Stimulated activated naive B cell treated with anti-CD40 and anti-IgM and Interleukin-4, amounts not matched to agents 10 μg/mL and 1 μg/mL and 100 μg/mL, for 72 hours (primary cell): ENCODE measurements at regions not wholly inside any gene's neighbourhood (a gene's known extent, or its start where the extent isn't known, plus 50 kb on each side); places are given as distances from the start of the nearest gene placed in this dataset.

Experiments
- ATAC-seq, 2 donors: fragments of 150-1000 bp; cut with Tn5 transposase; replicated peaks; 2 replicates each; pipeline ENCODE4 v1.10.0; 2021; ENCODE audit warnings: moderate library complexity in 1 of 2
- DNase-seq: peaks from one replicate; pipeline ENCODE4 v3.0.0; 2021
- H3K27ac Mint-ChIP-seq: one replicate; pipeline ENCODE4 v1.8.0; 2022; ENCODE audit warnings: mild to moderate bottlenecking, mixed read lengths
- H3K27me3 Mint-ChIP-seq, 2 donors: one replicate each; pipeline ENCODE4 v1.8.0; 2022; ENCODE audit warnings: mixed read lengths in 2 of 2
- H3K36me3 Mint-ChIP-seq, 2 donors: one replicate each; pipeline ENCODE4 v1.8.0; 2022; ENCODE audit warnings: mixed read lengths in 2 of 2, mild to moderate bottlenecking in 1 of 2
- H3K4me1 Mint-ChIP-seq, 2 donors: one replicate each; pipeline ENCODE4 v1.8.0; 2022; ENCODE audit warnings: mixed read lengths in 2 of 2, mild to moderate bottlenecking in 1 of 2
- H3K4me3 Mint-ChIP-seq, 2 donors: one replicate each; pipeline ENCODE4 v1.8.0; 2022; ENCODE audit warnings: mild to moderate bottlenecking in 2 of 2, mixed read lengths in 2 of 2, moderate library complexity in 1 of 2
- H3K9me3 Mint-ChIP-seq, 2 donors: one replicate each; pipeline ENCODE4 v1.8.0; 2022; ENCODE audit warnings: mixed read lengths in 2 of 2, mild to moderate bottlenecking in 1 of 2

DNA sequence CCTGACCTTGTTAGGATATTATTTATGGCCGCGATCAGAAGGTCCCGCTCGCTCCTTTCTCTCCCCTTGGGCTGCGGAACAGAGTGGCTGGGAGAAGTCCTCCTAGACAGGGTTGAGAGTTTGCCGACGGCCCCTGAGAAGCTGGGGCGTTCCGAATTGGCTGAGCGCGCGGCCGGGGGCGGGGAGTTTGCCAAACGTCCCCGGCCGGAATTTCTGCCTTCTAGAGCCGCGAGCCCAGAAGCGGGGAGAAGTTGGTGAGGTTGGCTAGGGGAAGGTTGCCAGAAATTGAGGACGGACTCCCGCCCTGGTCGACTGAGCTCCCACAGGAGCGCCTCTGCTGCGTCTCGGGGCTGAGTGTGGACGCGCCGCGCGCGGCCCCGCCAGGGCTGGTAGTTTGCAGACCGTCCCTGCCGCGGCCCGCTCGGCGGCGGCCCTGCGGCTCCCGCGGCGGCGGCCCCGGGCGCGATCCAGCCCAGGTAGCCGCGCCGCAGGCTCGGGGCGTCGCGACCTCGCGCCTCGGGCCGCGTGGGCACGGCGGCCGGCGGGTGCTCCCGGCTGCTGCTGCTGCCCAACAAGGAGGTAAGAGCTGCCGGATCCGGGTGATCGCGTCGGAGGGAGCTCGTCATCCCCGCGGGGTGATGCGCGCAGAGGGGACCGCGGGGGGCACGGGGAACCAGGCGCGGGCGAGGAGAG, 134.0 kb upstream of the MGAT5 start:
- DNase-seq: peak; percentile 82
- peak overlapping the region; percentile 89 to 98 for H3K4me3 Mint-ChIP-seq
- H3K27ac Mint-ChIP-seq: peak overlapping the region; percentile 99
- ATAC-seq: peak; percentile 64 to 69
- H3K27me3 Mint-ChIP-seq: no peaks in the 10 kb centered on the region
- H3K4me1 Mint-ChIP-seq: peaks cover 38 to 53% of the 10 kb centered on the region in 2 donors
- H3K9me3 Mint-ChIP-seq: no peaks in the 10 kb centered on the region
- H3K36me3 Mint-ChIP-seq: peaks cover 0 to 2% of the 10 kb centered on the region in 2 donors

- H3K27ac Mint-ChIP-seq: peak overlapping the region; percentile 88
- peak in 1 of 2 donors; percentile 2 for ATAC-seq
These were observed 133.5 kb upstream of the MGAT5 start for GRCh38 chr2:134120406-134120732.

DNA sequence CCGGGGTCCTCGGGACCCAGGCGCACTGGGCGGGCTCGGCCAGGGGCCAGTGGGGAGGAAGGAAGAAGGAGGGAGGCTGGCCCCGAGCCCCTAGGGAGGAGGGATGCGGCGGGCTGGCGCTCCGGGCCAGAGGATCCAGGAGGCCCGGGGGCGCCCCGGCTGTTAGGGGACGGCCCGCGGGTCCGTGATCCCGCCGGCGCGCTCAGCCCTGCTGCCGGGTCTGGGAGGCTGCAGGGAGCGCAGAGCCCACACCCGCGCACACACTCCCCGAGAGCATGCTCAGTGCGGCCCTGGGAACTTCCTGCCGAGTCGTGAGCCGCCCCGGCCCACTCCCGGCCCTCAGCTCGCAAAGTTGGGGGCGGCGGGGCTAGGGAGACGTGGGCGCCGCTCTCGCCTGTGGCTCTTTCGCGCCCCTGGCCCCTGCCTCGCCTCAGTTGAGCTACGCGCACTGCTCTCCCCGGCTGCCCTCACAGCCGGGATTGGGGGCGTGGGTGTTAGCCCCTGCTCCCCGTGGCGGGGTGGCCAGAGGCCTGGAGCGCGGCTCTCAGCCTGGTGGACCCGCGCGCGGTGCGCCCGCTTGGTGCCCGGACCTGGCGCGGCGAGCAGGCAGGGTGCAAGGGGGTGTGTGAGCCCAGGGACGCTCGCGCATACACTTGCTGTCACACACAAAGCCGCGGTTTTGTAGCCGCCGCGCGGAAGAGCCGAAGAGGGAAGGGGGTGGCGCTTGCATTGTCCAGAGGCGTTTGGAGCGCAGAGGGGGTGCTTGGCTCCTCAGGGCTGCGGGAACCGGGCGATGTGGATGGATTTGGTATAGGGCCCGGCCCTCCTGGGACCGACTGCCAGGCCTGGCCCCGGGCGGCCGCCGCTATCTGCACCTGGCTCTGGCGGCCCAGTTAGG, 132.9 kb upstream of the MGAT5 start:
- Mint-ChIP-seq H3K4me3 (peak overlapping the region; percentile 89 to 90), H3K36me3 (peaks cover 2% of the 10 kb centered on the region in 2 donors), H3K4me1 (peaks cover 49 to 64% of the 10 kb centered on the region in 2 donors), H3K9me3 (no peaks in the 10 kb centered on the region), H3K27me3 (no peaks in the 10 kb centered on the region), H3K27ac (peak overlapping the region; percentile 79)
- ATAC-seq: peak; percentile 68 to 69
- peak; percentile 59 for DNase-seq

More at GRCh38 chr2:134120406-134120732, 133.5 kb upstream of the MGAT5 start:
- no peaks in the 10 kb centered on the region for H3K27me3 Mint-ChIP-seq
- H3K9me3 Mint-ChIP-seq: no peaks in the 10 kb centered on the region
- no peak for DNase-seq
- peaks cover 43 to 58% of the 10 kb centered on the region in 2 donors for H3K4me1 Mint-ChIP-seq
- peak overlapping the region; percentile 89 to 90 for H3K4me3 Mint-ChIP-seq
- H3K36me3 Mint-ChIP-seq: peaks cover 0 to 2% of the 10 kb centered on the region in 2 donors

DNA sequence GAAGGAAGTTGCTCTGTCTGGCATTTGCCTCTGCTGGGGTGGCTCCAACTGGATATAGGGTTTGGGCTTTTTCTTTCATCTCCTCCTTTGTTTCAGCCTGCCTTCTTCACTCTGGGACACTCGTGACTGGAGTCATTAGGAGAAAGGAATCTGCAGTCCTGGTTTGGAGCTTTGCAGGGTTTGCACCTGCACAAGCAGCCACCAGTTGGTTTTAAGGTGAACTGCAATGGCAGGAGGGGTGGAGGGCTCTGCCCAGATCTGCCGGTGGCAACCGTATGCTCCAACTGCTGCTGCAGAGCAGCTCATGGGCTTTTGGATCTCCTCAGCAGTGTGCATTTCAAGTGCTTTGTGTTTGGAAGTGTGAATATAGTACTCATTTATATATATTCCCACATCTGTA, 131.3 kb upstream of the MGAT5 start:
- H3K36me3 Mint-ChIP-seq: peaks cover 3 to 12% of the 10 kb centered on the region in 2 donors
- H3K4me1 Mint-ChIP-seq: peaks cover 64 to 80% of the 10 kb centered on the region in 2 donors
- ATAC-seq: no peak
- no peak for DNase-seq
- no peaks in the 10 kb centered on the region for H3K9me3 Mint-ChIP-seq
- no peak overlapping the region for H3K27ac Mint-ChIP-seq
- H3K27me3 Mint-ChIP-seq: no peaks in the 10 kb centered on the region
- peak overlapping the region; percentile 29 to 89 for H3K4me3 Mint-ChIP-seq

DNA sequence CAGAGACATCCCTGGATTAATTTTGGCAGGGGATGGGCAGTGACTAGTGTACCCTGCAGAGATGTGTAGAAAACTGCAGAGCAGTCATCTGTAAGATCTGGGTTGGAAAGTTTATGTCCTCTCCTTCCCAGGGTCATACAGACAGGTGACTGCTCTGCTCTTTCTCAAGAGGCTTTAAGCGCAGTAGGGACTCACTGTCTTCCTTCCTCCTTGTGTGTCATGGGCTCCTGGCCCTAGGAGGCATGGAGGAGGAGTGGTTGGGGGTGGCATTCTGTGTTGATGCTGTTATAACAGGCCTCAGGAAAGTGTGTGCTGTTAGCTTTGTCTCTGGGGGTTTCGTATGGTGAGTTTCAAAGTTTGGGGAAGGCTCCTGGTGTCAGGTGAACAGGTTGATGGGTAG, 130.5 kb upstream of the MGAT5 start:
- H3K27ac Mint-ChIP-seq: peak overlapping the region; percentile 26
- peaks cover 3 to 12% of the 10 kb centered on the region in 2 donors for H3K36me3 Mint-ChIP-seq
- peaks cover 69 to 86% of the 10 kb centered on the region in 2 donors for H3K4me1 Mint-ChIP-seq
- no peak for DNase-seq
- no peak for ATAC-seq
- H3K9me3 Mint-ChIP-seq: no peaks in the 10 kb centered on the region
- H3K27me3 Mint-ChIP-seq: no peaks in the 10 kb centered on the region
- peak overlapping the region; percentile 0 to 42 for H3K4me3 Mint-ChIP-seq

- H3K9me3 Mint-ChIP-seq: no peaks in the 10 kb centered on the region
- DNase-seq: no peak
- H3K36me3 Mint-ChIP-seq: peaks cover 3 to 12% of the 10 kb centered on the region in 2 donors
- no peak overlapping the region for H3K27ac Mint-ChIP-seq
- H3K27me3 Mint-ChIP-seq: no peaks in the 10 kb centered on the region
- peaks cover 66 to 86% of the 10 kb centered on the region in 2 donors for H3K4me1 Mint-ChIP-seq
- ATAC-seq: no peak
- H3K4me3 Mint-ChIP-seq: no peak overlapping the region
These were observed 129.7 kb upstream of the MGAT5 start for GRCh38 chr2:134124047-134124753.

- peak; percentile 59 to 64 for ATAC-seq
- Mint-ChIP-seq H3K4me3 (peak overlapping the region; percentile 21 to 50), H3K4me1 (peaks cover 65 to 82% of the 10 kb centered on the region in 2 donors), H3K9me3 (no peaks in the 10 kb centered on the region), H3K27ac (peak overlapping the region; percentile 27), H3K36me3 (peaks cover 18 to 33% of the 10 kb centered on the region in 2 donors), H3K27me3 (no peaks in the 10 kb centered on the region)
- no peak for DNase-seq
These were observed 126.4 kb upstream of the MGAT5 start for GRCh38 chr2:134127496-134127895.

DNA sequence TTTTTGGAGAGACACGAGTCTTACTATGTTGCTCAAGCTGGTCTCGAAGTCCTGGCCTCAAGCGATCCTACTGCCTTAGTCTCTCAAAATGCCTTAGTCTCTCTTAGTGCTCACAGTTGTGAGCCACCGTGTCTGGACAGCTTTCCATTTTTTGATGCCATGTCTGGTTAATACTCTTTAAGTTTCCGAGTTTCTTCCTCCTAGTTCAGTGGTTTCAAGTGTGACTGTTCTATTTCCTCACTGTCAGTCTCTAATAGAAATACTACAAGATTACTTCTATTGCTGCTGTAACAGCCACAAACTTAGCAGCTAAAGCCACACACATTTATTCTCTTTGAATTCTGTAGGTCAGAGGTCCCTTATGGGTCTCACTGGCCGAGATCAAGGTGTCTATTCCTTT, 125.1 kb upstream of the MGAT5 start:
- no peaks in the 10 kb centered on the region for H3K9me3 Mint-ChIP-seq
- no peaks in the 10 kb centered on the region for H3K27me3 Mint-ChIP-seq
- H3K27ac Mint-ChIP-seq: peak overlapping the region; percentile 2
- peaks cover 61 to 82% of the 10 kb centered on the region in 2 donors for H3K4me1 Mint-ChIP-seq
- H3K36me3 Mint-ChIP-seq: peaks cover 22 to 40% of the 10 kb centered on the region in 2 donors
- H3K4me3 Mint-ChIP-seq: peak overlapping the region in 1 of 2 donors; percentile 17
- DNase-seq: no peak
- peak in 1 of 2 donors; percentile 25 for ATAC-seq

DNA sequence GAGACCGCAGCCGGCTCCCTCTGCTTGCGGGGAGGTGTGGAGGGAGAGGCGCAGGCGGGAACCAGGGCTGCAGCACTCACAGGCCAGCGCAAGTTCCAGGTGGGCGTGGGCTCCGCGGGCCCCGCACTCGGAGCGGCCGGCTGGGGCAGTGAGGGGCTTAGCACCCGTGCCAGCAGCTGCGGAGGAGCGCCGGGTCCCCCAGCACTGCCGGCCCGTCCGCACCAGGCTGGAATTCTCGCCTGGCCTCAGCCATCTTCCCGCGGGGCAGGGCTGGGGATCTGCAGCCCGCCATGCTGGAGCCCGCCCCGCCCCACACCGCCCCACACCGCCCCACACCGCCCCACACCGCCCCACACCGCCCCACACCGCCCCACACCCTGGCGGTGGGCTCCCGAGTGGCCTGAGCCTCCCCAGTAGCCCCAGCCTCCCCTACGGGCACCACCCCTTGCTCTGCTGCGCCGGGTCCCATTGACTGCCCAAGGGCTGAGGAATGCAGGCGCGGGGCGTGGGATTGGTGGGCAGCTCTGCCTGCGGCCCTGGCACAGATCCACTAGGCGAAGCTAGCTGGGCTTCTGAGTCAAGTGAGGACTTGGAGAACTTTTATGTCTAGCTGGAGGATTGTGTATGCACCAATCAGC, 123.9 kb upstream of the MGAT5 start:
- Mint-ChIP-seq H3K27ac (no peak overlapping the region), H3K4me1 (peaks cover 56 to 79% of the 10 kb centered on the region in 2 donors)

GRCh38 chr2:134131681-134132489, 122.0 kb upstream of the MGAT5 start:
- peak overlapping the region; percentile 47 for H3K27ac Mint-ChIP-seq
- no peaks in the 10 kb centered on the region for H3K27me3 Mint-ChIP-seq
- H3K4me1 Mint-ChIP-seq: peaks cover 47 to 77% of the 10 kb centered on the region in 2 donors
- ATAC-seq (no peak), DNase-seq (no peak)
- no peak overlapping the region for H3K4me3 Mint-ChIP-seq
- H3K9me3 Mint-ChIP-seq: no peaks in the 10 kb centered on the region
- peaks cover 21 to 38% of the 10 kb centered on the region in 2 donors for H3K36me3 Mint-ChIP-seq

More for the DNA sequence above, 123.9 kb upstream of the MGAT5 start:
- H3K27me3 Mint-ChIP-seq: no peaks in the 10 kb centered on the region
- no peak for DNase-seq
- no peaks in the 10 kb centered on the region for H3K9me3 Mint-ChIP-seq
- ATAC-seq: no peak
- peaks cover 22 to 40% of the 10 kb centered on the region in 2 donors for H3K36me3 Mint-ChIP-seq
- no peak overlapping the region for H3K4me3 Mint-ChIP-seq

GRCh38 chr2:134132490-134132857, 121.4 kb upstream of the MGAT5 start:
- H3K27ac Mint-ChIP-seq: no peak overlapping the region

GRCh38 chr2:134133622-134134312, 120.1 kb upstream of the MGAT5 start:
- no peaks in the 10 kb centered on the region for H3K27me3 Mint-ChIP-seq
- H3K27ac Mint-ChIP-seq: peak overlapping the region; percentile 15
- ATAC-seq (no peak), DNase-seq (no peak)
- peaks cover 49 to 77% of the 10 kb centered on the region in 2 donors for H3K4me1 Mint-ChIP-seq
- no peaks in the 10 kb centered on the region for H3K9me3 Mint-ChIP-seq
- no peak overlapping the region for H3K4me3 Mint-ChIP-seq
- H3K36me3 Mint-ChIP-seq: peaks cover 22 to 38% of the 10 kb centered on the region in 2 donors

More at GRCh38 chr2:134132490-134132857, 121.4 kb upstream of the MGAT5 start:
- Mint-ChIP-seq H3K36me3 (peaks cover 20 to 32% of the 10 kb centered on the region in 2 donors), H3K9me3 (no peaks in the 10 kb centered on the region), H3K4me1 (peaks cover 46 to 77% of the 10 kb centered on the region in 2 donors), H3K4me3 (no peak overlapping the region), H3K27me3 (no peaks in the 10 kb centered on the region)
- ATAC-seq (no peak), DNase-seq (no peak)

DNA sequence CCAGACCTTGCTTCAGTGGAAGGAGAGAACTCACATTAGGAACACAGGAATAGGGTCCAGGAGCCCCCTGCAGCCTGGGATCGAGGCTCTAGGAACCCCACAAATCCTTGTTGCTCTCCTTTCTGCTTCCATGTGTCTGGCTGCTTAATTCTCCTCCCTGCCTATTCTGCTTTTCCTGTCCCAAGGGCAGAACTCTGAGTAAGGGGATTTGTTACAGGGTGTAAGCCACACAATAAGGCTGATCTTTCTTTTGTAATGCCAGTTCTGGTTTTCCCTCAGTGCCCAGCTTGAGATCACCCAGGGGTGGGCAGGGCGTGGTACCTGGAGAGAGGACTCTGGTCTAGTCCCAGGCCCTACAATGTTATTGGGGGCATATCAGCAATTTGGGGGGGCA, 119.6 kb upstream of the MGAT5 start:
- peaks cover 22 to 38% of the 10 kb centered on the region in 2 donors for H3K36me3 Mint-ChIP-seq
- DNase-seq: no peak
- no peaks in the 10 kb centered on the region for H3K27me3 Mint-ChIP-seq
- H3K9me3 Mint-ChIP-seq: no peaks in the 10 kb centered on the region
- no peak overlapping the region for H3K4me3 Mint-ChIP-seq
- H3K27ac Mint-ChIP-seq: peak overlapping the region; percentile 17
- ATAC-seq: no peak
- peaks cover 47 to 77% of the 10 kb centered on the region in 2 donors for H3K4me1 Mint-ChIP-seq
